Suprapubic skin (tissue), 4 donors: ENCODE measurements at regions not wholly inside any gene's neighbourhood (a gene's known extent, or its start where the extent isn't known, plus 50 kb on each side); places are given as distances from the start of the nearest gene placed in this dataset.

Experiments used
- DNase-seq, 2 donors: peaks; one replicate each; pipeline ENCODE4 v3.0.0-alpha.2; 2019; ENCODE audit warnings: low spot score in 2 of 2
- H3K27ac ChIP-seq: fragments of 200-600 bp; sonication (generic); one replicate; pipeline ENCODE4 v1.5.1; 2019
- H3K27me3 ChIP-seq: fragments of 200-600 bp; sonication (generic); one replicate; pipeline ENCODE4 v1.5.1; 2019
- H3K36me3 ChIP-seq: fragments of 200-600 bp; sonication (generic); one replicate; pipeline ENCODE4 v1.5.1; 2019
- H3K4me1 ChIP-seq: fragments of 200-600 bp; sonication (generic); one replicate; pipeline ENCODE4 v1.5.1; 2019
- H3K4me3 ChIP-seq: fragments of 200-600 bp; sonication (generic); one replicate; pipeline ENCODE4 v1.5.1; 2019; ENCODE audit warnings: mild to moderate bottlenecking
- H3K9me3 ChIP-seq: fragments of 200-600 bp; sonication (generic); one replicate; pipeline ENCODE4 v1.5.1; 2019
- EP300 ChIP-seq: sonication (generic); formaldehyde crosslinking; IDR thresholded peaks from one replicate; pipeline ENCODE4 v1.6.1; 2017; ENCODE audit warnings: antibody characterized with exemption
- POLR2A ChIP-seq, 2 donors: fragments of 450-650 bp; IDR thresholded peaks; one replicate each; pipeline ENCODE4 v1.6.1; 2017; ENCODE audit warnings: antibody characterized with exemption in 2 of 2, mild to moderate bottlenecking in 2 of 2, moderate library complexity in 2 of 2
- POLR2AphosphoS5 ChIP-seq, 3 donors: sonication (generic); formaldehyde crosslinking; IDR thresholded peaks; one replicate each; pipeline ENCODE4 v1.6.1; 2017; ENCODE audit warnings: antibody characterized with exemption in 3 of 3
- WGBS: methylation state at CpG from one replicate; pipeline ENCODE4 v1.1.5; 2018; 5-methylcytosine and 5-hydroxymethylcytosine counted together
- TF ChIP-seq, protein P1 (sequence below), 2 donors: fragments of 200-600 bp in 1 of 2; fragments of 450-650 bp in 1 of 2; sonication (generic) in 1 of 2; IDR thresholded peaks; one replicate each; pipeline ENCODE4 v1.5.1; 2016 to 2019; ENCODE audit warnings: antibody characterized with exemption in 2 of 2, mild to moderate bottlenecking in 1 of 2, moderate library complexity in 1 of 2

DNA sequence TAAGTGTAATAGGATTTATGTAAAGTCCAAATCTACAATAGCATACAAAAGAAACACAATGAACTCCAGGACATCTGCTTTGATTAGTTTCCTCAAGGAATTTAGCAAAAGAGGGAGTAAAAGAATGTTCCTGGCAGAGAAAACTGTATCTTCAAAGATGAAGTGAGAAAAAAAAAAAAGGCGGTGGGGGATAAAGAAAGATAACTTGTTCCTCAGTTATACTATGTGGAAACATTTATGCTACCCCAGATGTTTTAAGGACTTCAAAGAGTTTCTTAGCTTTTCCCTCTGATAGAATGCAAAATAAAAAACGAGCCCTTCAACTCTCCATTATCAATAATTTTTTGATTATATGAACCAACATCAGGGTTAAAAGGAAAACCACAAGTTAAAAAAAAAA, 908.9 kb upstream of the ADGRL2 start:
- no peak for DNase-seq
- 48% methylated on average over 2 of the region's 2 CpGs for WGBS

DNA sequence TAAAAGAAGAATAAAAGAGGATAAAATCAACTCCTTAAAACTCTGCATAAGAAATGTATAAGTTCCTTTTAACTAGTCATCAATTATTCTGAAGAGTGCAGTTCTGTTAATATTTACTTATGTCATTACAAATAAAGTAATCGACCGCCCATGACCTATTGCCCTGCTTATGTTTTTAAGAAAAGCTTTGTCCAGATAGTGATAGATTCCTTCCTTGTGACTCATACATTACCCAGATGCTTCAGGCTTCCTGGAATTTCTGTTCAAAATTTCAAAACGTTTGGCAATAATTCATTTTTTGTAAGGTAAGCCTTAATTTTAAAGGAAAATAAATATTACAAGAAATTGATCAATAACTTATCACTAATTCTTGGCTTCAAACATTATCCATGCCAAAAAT, 918.2 kb upstream of the ADGRL2 start:
- H3K27me3 ChIP-seq, result no peaks in the 10 kb centered on the region
- H3K4me1 ChIP-seq, result no peaks in the 10 kb centered on the region
- 42% methylated on average over 3 of the region's 3 CpGs for WGBS
- H3K4me3 ChIP-seq, result no peak overlapping the region
- no peaks in the 10 kb centered on the region for H3K36me3 ChIP-seq
- H3K9me3 ChIP-seq, result no peaks in the 10 kb centered on the region
- H3K27ac ChIP-seq, result no peak overlapping the region
- TF ChIP-seq, protein P1, sequence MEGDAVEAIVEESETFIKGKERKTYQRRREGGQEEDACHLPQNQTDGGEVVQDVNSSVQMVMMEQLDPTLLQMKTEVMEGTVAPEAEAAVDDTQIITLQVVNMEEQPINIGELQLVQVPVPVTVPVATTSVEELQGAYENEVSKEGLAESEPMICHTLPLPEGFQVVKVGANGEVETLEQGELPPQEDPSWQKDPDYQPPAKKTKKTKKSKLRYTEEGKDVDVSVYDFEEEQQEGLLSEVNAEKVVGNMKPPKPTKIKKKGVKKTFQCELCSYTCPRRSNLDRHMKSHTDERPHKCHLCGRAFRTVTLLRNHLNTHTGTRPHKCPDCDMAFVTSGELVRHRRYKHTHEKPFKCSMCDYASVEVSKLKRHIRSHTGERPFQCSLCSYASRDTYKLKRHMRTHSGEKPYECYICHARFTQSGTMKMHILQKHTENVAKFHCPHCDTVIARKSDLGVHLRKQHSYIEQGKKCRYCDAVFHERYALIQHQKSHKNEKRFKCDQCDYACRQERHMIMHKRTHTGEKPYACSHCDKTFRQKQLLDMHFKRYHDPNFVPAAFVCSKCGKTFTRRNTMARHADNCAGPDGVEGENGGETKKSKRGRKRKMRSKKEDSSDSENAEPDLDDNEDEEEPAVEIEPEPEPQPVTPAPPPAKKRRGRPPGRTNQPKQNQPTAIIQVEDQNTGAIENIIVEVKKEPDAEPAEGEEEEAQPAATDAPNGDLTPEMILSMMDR (IDR thresholded peaks at IDR 0.05), result no peak
- TF ChIP-seq EP300 (no peak), POLR2AphosphoS5 (IDR thresholded peaks at IDR 0.05) (no peak), POLR2A (IDR thresholded peaks at IDR 0.05) (no peak)
- no peak for DNase-seq

More for the DNA sequence above, 908.9 kb upstream of the ADGRL2 start:
- no peak overlapping the region for H3K4me3 ChIP-seq
- TF ChIP-seq POLR2AphosphoS5 (IDR thresholded peaks at IDR 0.05) (no peak), POLR2A (IDR thresholded peaks at IDR 0.05) (no peak), EP300 (no peak)
- TF ChIP-seq, protein P1 (IDR thresholded peaks at IDR 0.05), result no peak
- H3K9me3 ChIP-seq, result no peaks in the 10 kb centered on the region
- H3K36me3 ChIP-seq, result no peaks in the 10 kb centered on the region
- no peaks in the 10 kb centered on the region for H3K27me3 ChIP-seq
- peaks cover 14% of the 10 kb centered on the region for H3K4me1 ChIP-seq
- no peak overlapping the region for H3K27ac ChIP-seq

DNA sequence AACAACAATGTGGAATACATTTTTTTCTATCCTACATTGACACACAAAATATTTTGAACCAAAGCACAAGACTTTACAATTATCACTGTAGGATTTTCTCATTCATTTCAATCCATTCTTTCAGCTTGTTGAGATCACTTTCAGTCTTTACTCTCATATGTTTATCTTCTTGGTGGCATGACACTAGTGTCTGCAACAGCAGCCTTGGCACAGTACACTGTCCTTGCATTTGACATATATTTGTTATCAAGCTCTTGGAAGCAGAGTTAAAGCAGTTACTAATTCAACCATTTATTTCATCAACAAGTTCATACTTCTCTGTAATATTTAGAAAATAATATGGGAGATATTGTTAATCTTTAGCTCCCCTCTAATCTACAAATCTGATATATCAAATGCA, 922.4 kb upstream of the ADGRL2 start:
- no peaks in the 10 kb centered on the region for H3K9me3 ChIP-seq
- TF ChIP-seq EP300 (no peak), POLR2A (IDR thresholded peaks at IDR 0.05) (no peak), POLR2AphosphoS5 (IDR thresholded peaks at IDR 0.05) (no peak)
- TF ChIP-seq, protein P1 (IDR thresholded peaks at IDR 0.05), result no peak
- no peak for DNase-seq

DNA sequence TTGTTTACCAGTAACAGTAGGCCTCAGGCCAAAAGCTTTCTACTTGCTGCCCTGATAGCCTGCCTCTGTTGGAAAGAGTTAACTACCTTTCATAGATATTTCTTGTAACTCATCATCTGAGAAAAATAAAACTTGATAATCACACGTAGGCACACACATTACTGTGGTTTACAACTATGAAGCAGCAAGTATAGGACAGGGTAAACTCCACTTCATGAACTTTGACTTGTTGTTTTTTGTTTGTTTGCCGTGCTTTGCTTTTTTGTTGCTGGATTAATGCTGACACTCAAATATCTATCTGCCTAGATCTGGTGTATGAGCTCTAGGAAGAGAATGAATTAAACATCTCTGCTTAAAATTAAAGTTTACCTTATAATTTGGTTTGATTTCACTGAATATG, 924.7 kb upstream of the ADGRL2 start:
- no peak overlapping the region for H3K4me3 ChIP-seq
- no peaks in the 10 kb centered on the region for H3K27me3 ChIP-seq
- H3K36me3 ChIP-seq, result no peaks in the 10 kb centered on the region
- no peaks in the 10 kb centered on the region for H3K4me1 ChIP-seq
- no peak overlapping the region for H3K27ac ChIP-seq
- no peaks in the 10 kb centered on the region for H3K9me3 ChIP-seq
- WGBS, result 80% methylated on average over 2 of the region's 2 CpGs
- TF ChIP-seq POLR2A (IDR thresholded peaks at IDR 0.05) (no peak), POLR2AphosphoS5 (IDR thresholded peaks at IDR 0.05) (no peak), EP300 (no peak)
- TF ChIP-seq, protein P1 (IDR thresholded peaks at IDR 0.05), result no peak
- no peak for DNase-seq

More for the DNA sequence above, 922.4 kb upstream of the ADGRL2 start:
- H3K36me3 ChIP-seq, result no peaks in the 10 kb centered on the region
- no peaks in the 10 kb centered on the region for H3K4me1 ChIP-seq
- H3K27me3 ChIP-seq, result no peaks in the 10 kb centered on the region
- H3K4me3 ChIP-seq, result no peak overlapping the region
- H3K27ac ChIP-seq, result no peak overlapping the region

DNA sequence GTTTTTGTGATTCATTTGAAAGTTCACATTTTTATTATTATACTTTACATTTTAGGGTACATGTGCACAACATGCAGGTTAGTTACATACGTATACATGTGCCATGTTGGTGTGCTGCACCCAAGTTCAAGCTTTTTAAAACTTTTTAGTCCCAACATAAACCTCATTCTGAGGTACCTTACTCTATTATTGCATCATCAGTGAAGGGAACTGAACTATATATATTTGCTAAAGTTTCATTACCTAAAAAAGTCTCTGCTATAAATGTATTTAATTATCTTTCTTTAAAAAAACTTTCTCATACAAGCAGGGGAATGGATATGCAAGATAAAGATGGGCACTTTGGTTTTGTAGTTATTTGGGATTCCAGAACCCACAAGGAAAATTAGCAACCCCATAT, 931.4 kb upstream of the ADGRL2 start:
- H3K27me3 ChIP-seq, result no peaks in the 10 kb centered on the region
- DNase-seq, result no peak
- 84% methylated on average over 1 of the region's 1 CpG for WGBS
- H3K27ac ChIP-seq, result no peak overlapping the region
- H3K4me3 ChIP-seq, result no peak overlapping the region
- no peak for TF ChIP-seq POLR2A (IDR thresholded peaks at IDR 0.05)
- no peak for TF ChIP-seq EP300
- TF ChIP-seq POLR2AphosphoS5 (IDR thresholded peaks at IDR 0.05), result no peak
- TF ChIP-seq, protein P1 (IDR thresholded peaks at IDR 0.05), result no peak
- no peaks in the 10 kb centered on the region for H3K36me3 ChIP-seq
- H3K9me3 ChIP-seq, result no peaks in the 10 kb centered on the region
- no peaks in the 10 kb centered on the region for H3K4me1 ChIP-seq
